Adipocyte (in vitro differentiated cells): ENCODE measurements at regions not wholly inside any gene's neighbourhood (a gene's known extent, or its start where the extent isn't known, plus 50 kb on each side); places are given as distances from the start of the nearest gene placed in this dataset.

ENCODE experiments used
- DNase-seq: peaks from one replicate; pipeline ENCODE4 v3.0.0-alpha.2; 2015; ENCODE audit warnings: low read depth
- H3K27me3 ChIP-seq: replicated peaks from 2 replicates; pipeline ENCODE4 v1.7.0; 2013; ENCODE audit warnings: mild to moderate bottlenecking, low read length, moderate library complexity; ENCODE audit not compliant: control insufficient read depth, insufficient read depth
- H3K36me3 ChIP-seq: 2 replicates; pipeline ENCODE4 v1.7.0; 2013; ENCODE audit warnings: low read length, mild to moderate bottlenecking, moderate library complexity; ENCODE audit not compliant: control insufficient read depth, insufficient read depth, severe bottlenecking
- H3K4me1 ChIP-seq: 2 replicates; pipeline ENCODE4 v1.7.0; 2013; ENCODE audit warnings: mild to moderate bottlenecking, low read length, moderate library complexity; ENCODE audit not compliant: control insufficient read depth, insufficient read depth
- H3K4me3 ChIP-seq: 2 replicates; pipeline ENCODE4 v1.7.0; 2013; ENCODE audit warnings: mild to moderate bottlenecking, low read length, moderate library complexity
- H3K9ac ChIP-seq: 2 replicates; pipeline ENCODE4 v1.7.0; 2013; ENCODE audit warnings: mild to moderate bottlenecking, low read length, moderate library complexity
- H3K9me3 ChIP-seq: 2 replicates; pipeline ENCODE4 v1.7.0; 2013; ENCODE audit warnings: mild to moderate bottlenecking, low read length, moderate library complexity; ENCODE audit not compliant: control insufficient read depth

GRCh38 chr5:111813537-111813936 lies 56.5 kb upstream of the NREP start:
- no peak for DNase-seq
- Histone ChIP-seq H3K9ac (no peak overlapping the region), H3K4me3 (no peak overlapping the region), H3K4me1 (no peaks in the 10 kb centered on the region), H3K36me3 (no peaks in the 10 kb centered on the region), H3K9me3 (peaks cover under 1% of the 10 kb centered on the region), H3K27me3 (no peaks in the 10 kb centered on the region)

- DNase-seq: no peak
- H3K36me3 ChIP-seq: no peaks in the 10 kb centered on the region
Measured at GRCh38 chr5:111810112-111810511, 53.1 kb upstream of the NREP start.

More at GRCh38 chr5:111810112-111810511, 53.1 kb upstream of the NREP start:
- Histone ChIP-seq H3K9ac (no peak overlapping the region), H3K9me3 (no peaks in the 10 kb centered on the region), H3K27me3 (no peaks in the 10 kb centered on the region), H3K4me3 (no peak overlapping the region), H3K4me1 (no peaks in the 10 kb centered on the region)
